HEK293 (cell line): ENCODE measurements at regions not wholly inside any gene's neighbourhood (a gene's known extent, or its start where the extent isn't known, plus 50 kb on each side); places are given as distances from the start of the nearest gene placed in this dataset.

Experiments
- CTCF ChIP-seq: fragments of 450-650 bp; formaldehyde crosslinking; IDR thresholded peaks from 2 replicates; pipeline ENCODE4 v1.5.1; 2016; ENCODE audit warnings: missing biosample characterization, missing genetic modification characterization
- HIC1 ChIP-seq: fragments of 450-650 bp; formaldehyde crosslinking; IDR thresholded peaks from 2 replicates; pipeline ENCODE4 v1.5.1; 2016; ENCODE audit warnings: missing biosample characterization, missing genetic modification characterization
- HOXC10 ChIP-seq: sonication (generic); formaldehyde crosslinking; IDR thresholded peaks from 2 replicates; pipeline ENCODE4 v1.8.1; 2023; ENCODE audit warnings: mild to moderate bottlenecking, missing genetic modification reagents
- KLF7 ChIP-seq: fragments of 450-650 bp; formaldehyde crosslinking; IDR thresholded peaks from 2 replicates; pipeline ENCODE4 v1.5.1; 2016; ENCODE audit warnings: missing biosample characterization, missing genetic modification characterization, borderline replicate concordance
- ZNF777 ChIP-seq: fragments of 450-650 bp; formaldehyde crosslinking; IDR thresholded peaks from 2 replicates; pipeline ENCODE4 v1.5.1; 2017; ENCODE audit warnings: missing biosample characterization, missing genetic modification characterization, borderline replicate concordance

- TF ChIP-seq HIC1 (tag by site-specific recombination) (no peak), HOXC10 (CRISPR knock-in tag) (no peak), KLF7 (tag by site-specific recombination) (no peak), CTCF (tag by site-specific recombination) (no peak), ZNF777 (no peak)
Measured at GRCh38 chr18:23354625-23355024, 98.5 kb upstream of the RIOK3 start.
